ENCODE measurements at regions not wholly inside any gene's neighbourhood (a gene's known extent, or its start where the extent isn't known, plus 50 kb on each side); places are given as distances from the start of the nearest gene placed in this dataset.

GRCh38 chr18:47560723-47561715, 309.6 kb upstream of the SKOR2 start:
- ATAC-seq (peak; percentile 31; the same call in 1 of the 3 replicates), DNase-seq (ENCODE audit: low spot score) (no peak), FAIRE-seq (no peak)
- CTCF ChIA-PET (ENCODE audit: low intra/inter-chr PET ratio, low total read pairs), result no interaction called here
- Histone ChIP-seq H3K9me3 (ENCODE audit: low read length) (no peaks in the 10 kb centered on the region), H2AFZ (ENCODE audit: low read length) (no peak overlapping the region), H3K4me3 (replicated peaks in 1 of 3; ENCODE audit: insufficient read depth in 1 of 3, low read depth in 2 of 3, low read length in 3 of 3) (no peak overlapping the region), H3K27ac (ENCODE audit: extremely low read length, insufficient read depth, low read length) (no peak overlapping the region), H3K36me3 (replicated peaks in 1 of 2; ENCODE audit: control insufficient read depth in 1 of 2, insufficient read depth in 2 of 2, low read length in 2 of 2) (no peaks in the 10 kb centered on the region), H3K4me1 (ENCODE audit: insufficient read depth, low read length) (no peaks in the 10 kb centered on the region), H3K4me2 (ENCODE audit: low read depth, low read length) (no peak overlapping the region), H3K9ac (ENCODE audit: insufficient read depth, low read depth, low read length) (no peak overlapping the region), H3K79me2 (ENCODE audit: insufficient read depth, low read length) (no peaks in the 10 kb centered on the region), H4K20me1 (ENCODE audit: insufficient read depth, low read length) (no peaks in the 10 kb centered on the region), H3K27me3 (ENCODE audit: control insufficient read depth in 1 of 2, insufficient read depth in 2 of 2, low read length in 2 of 2) (peaks cover 2 to 41% of the 10 kb centered on the region in 2 experiments)
- intact Hi-C loops (cut with micrococcal nuclease; ENCODE audit: unreplicated experiment) (no loop called here), in situ Hi-C loops (cut with HindIII; ENCODE audit: extremely low pct_ligation_motif_present, low pct_unique_long_range_greater_than_20kb) (no loop called here)
- TF ChIP-seq EZH2 (conservative IDR thresholded peaks at IDR 0.05; ENCODE audit: low read depth, low read length) (0 out of 2 replicates have a peak, but pooled peaks have one; percentile 43), ZNF343 (CRISPR knock-in tag; IDR thresholded peaks at IDR 0.05) (no peak)
- POLR2A ChIA-PET, result no interaction called here
- 8% methylated on average over 15 of the region's 17 CpGs for WGBS (ENCODE audit: low lambda C conversion rate)
- BruUV-seq (replicated peaks), result no TSS peak

- ChIA-PET CTCF (ENCODE audit: low intra/inter-chr PET ratio, low total read pairs) (no interaction called here), POLR2A (no interaction called here)
- Histone ChIP-seq H2AFZ (ENCODE audit: low read length) (no peak overlapping the region), H3K9ac (ENCODE audit: insufficient read depth, low read depth, low read length) (no peak overlapping the region), H3K4me1 (ENCODE audit: insufficient read depth, low read length) (no peaks in the 10 kb centered on the region), H3K9me3 (ENCODE audit: low read length) (no peaks in the 10 kb centered on the region), H3K79me2 (ENCODE audit: insufficient read depth, low read length) (no peaks in the 10 kb centered on the region), H3K4me2 (ENCODE audit: low read depth, low read length) (no peak overlapping the region), H3K36me3 (replicated peaks in 1 of 2; ENCODE audit: control insufficient read depth in 1 of 2, insufficient read depth in 2 of 2, low read length in 2 of 2) (no peaks in the 10 kb centered on the region), H3K27me3 (ENCODE audit: control insufficient read depth in 1 of 2, insufficient read depth in 2 of 2, low read length in 2 of 2) (peaks cover 4 to 39% of the 10 kb centered on the region in 2 experiments), H3K4me3 (replicated peaks in 1 of 3; ENCODE audit: insufficient read depth in 1 of 3, low read depth in 2 of 3, low read length in 3 of 3) (no peak overlapping the region), H4K20me1 (ENCODE audit: insufficient read depth, low read length) (no peaks in the 10 kb centered on the region), H3K27ac (ENCODE audit: extremely low read length, insufficient read depth, low read length) (no peak overlapping the region)
- no TSS peak for BruUV-seq (replicated peaks)
- no peak for ATAC-seq
- DNase-seq (ENCODE audit: low spot score), result no peak
- TF ChIP-seq ZBTB25 (CRISPR knock-in tag; IDR thresholded peaks at IDR 0.05) (no peak), ZBTB37 (CRISPR knock-in tag; IDR thresholded peaks at IDR 0.05) (no peak)
- FAIRE-seq, result no peak
- intact Hi-C loops (cut with micrococcal nuclease; ENCODE audit: unreplicated experiment) (no loop called here), in situ Hi-C loops (cut with HindIII; ENCODE audit: extremely low pct_ligation_motif_present, low pct_unique_long_range_greater_than_20kb) (no loop called here)
- WGBS (ENCODE audit: low lambda C conversion rate), result 5% methylated on average over 4 of the region's 4 CpGs
Observed at GRCh38 chr18:47558110-47558750, 306.8 kb upstream of the SKOR2 start.
